Mesendoderm (in vitro differentiated cells): ENCODE measurements at regions not wholly inside any gene's neighbourhood (a gene's known extent, or its start where the extent isn't known, plus 50 kb on each side); places are given as distances from the start of the nearest gene placed in this dataset.

Experiments
- DNase-seq: peaks from one replicate; pipeline ENCODE4 v3.0.0; 2013
- H2AK5ac ChIP-seq: 2 replicates; pipeline ENCODE4 v1.6.1; 2013; ENCODE audit warnings: low read length, inconsistent platforms
- H2BK120ac ChIP-seq: 2 replicates; pipeline ENCODE4 v1.6.1; 2013; ENCODE audit warnings: low read depth, mild to moderate bottlenecking, low read length, moderate library complexity, mixed read lengths
- H2BK15ac ChIP-seq: replicated peaks from 2 replicates; pipeline ENCODE4 v1.6.1; 2013; ENCODE audit warnings: low read depth, mild to moderate bottlenecking, moderate library complexity
- H2BK5ac ChIP-seq: 2 replicates; pipeline ENCODE4 v1.6.1; 2013; ENCODE audit warnings: low read length, inconsistent platforms
- H3K18ac ChIP-seq: 2 replicates; pipeline ENCODE4 v1.6.1; 2013; ENCODE audit warnings: mild to moderate bottlenecking, low read length, mixed read lengths
- H3K23ac ChIP-seq: one replicate; pipeline ENCODE4 v1.6.1; 2013; ENCODE audit warnings: low read length
- H3K27ac ChIP-seq: 2 replicates; pipeline ENCODE4 v1.5.1; 2013; ENCODE audit warnings: low read depth, mild to moderate bottlenecking, inconsistent platforms, low read length, moderate library complexity
- H3K27me3 ChIP-seq: 2 replicates; pipeline ENCODE4 v1.6.1; 2013; ENCODE audit warnings: low read length, control low read depth, mild to moderate bottlenecking, inconsistent platforms; ENCODE audit not compliant: insufficient read depth, poor library complexity
- H3K36me3 ChIP-seq: 2 replicates; pipeline ENCODE4 v1.6.1; 2013; ENCODE audit warnings: low read length, inconsistent platforms; ENCODE audit not compliant: control insufficient read depth, insufficient read depth
- H3K4ac ChIP-seq: one replicate; pipeline ENCODE4 v1.6.1; 2013; ENCODE audit warnings: low read depth, mild to moderate bottlenecking, low read length, moderate library complexity
- H3K4me1 ChIP-seq: 2 replicates; pipeline ENCODE4 v1.6.1; 2013; ENCODE audit warnings: low read depth, low read length, inconsistent platforms; ENCODE audit not compliant: control insufficient read depth
- H3K4me2 ChIP-seq: 2 replicates; pipeline ENCODE4 v1.6.1; 2013; ENCODE audit warnings: low read length
- H3K4me3 ChIP-seq: 2 replicates; pipeline ENCODE4 v1.5.1; 2013; ENCODE audit warnings: mild to moderate bottlenecking, low read length
- H3K56ac ChIP-seq: one replicate; pipeline ENCODE4 v1.6.1; 2013; ENCODE audit warnings: low read length
- H3K79me1 ChIP-seq: 2 replicates; pipeline ENCODE4 v1.6.1; 2013; ENCODE audit warnings: low read length, inconsistent platforms
- H3K79me2 ChIP-seq: 2 replicates; pipeline ENCODE4 v1.6.1; 2013; ENCODE audit warnings: mild to moderate bottlenecking, low read length; ENCODE audit not compliant: control insufficient read depth, insufficient read depth
- H3K9ac ChIP-seq: 2 replicates; pipeline ENCODE4 v1.6.1; 2013; ENCODE audit warnings: low read length, inconsistent platforms
- H4K5ac ChIP-seq: one replicate; pipeline ENCODE4 v1.6.1; 2013; ENCODE audit warnings: low read length
- H4K8ac ChIP-seq: one replicate; pipeline ENCODE4 v1.6.1; 2013; ENCODE audit warnings: low read depth, mild to moderate bottlenecking, control low read depth, low read length, moderate library complexity
- WGBS: extraction: QIAGEN DNeasy Blood & Tissue Kit; methylation state at CpG from one replicate; pipeline ENCODE4 v1.1.7; 2013; ENCODE audit warnings: low lambda C conversion rate, missing lambda C conversion rate; ENCODE audit not compliant: insufficient coverage; ENCODE audit errors: extremely low coverage; 5-methylcytosine and 5-hydroxymethylcytosine counted together

- Histone ChIP-seq H3K27me3 (no peaks in the 10 kb centered on the region), H2BK120ac (no peak overlapping the region), H3K36me3 (no peaks in the 10 kb centered on the region), H3K4me3 (no peak overlapping the region), H2AK5ac (no peak overlapping the region), H3K18ac (no peak overlapping the region), H3K4me2 (no peak overlapping the region), H3K79me1 (no peaks in the 10 kb centered on the region), H4K5ac (no peak overlapping the region), H4K8ac (no peak overlapping the region), H3K4me1 (no peaks in the 10 kb centered on the region), H3K9ac (no peak overlapping the region), H3K79me2 (no peaks in the 10 kb centered on the region), H3K27ac (no peak overlapping the region), H2BK15ac (no peak overlapping the region), H3K23ac (no peak overlapping the region), H3K4ac (no peak overlapping the region), H3K56ac (no peak overlapping the region), H2BK5ac (no peak overlapping the region)
- WGBS, result no CpG with 5 or more reads among the region's 7 CpGs
- DNase-seq, result no peak
These were observed 162.7 kb downstream of the INHBB start for GRCh38 chr2:120508567-120509041.

- Histone ChIP-seq H2BK120ac (no peak overlapping the region), H3K4me1 (no peaks in the 10 kb centered on the region), H3K79me2 (no peaks in the 10 kb centered on the region), H2BK5ac (no peak overlapping the region), H3K56ac (no peak overlapping the region), H3K4ac (no peak overlapping the region), H4K5ac (no peak overlapping the region), H3K36me3 (no peaks in the 10 kb centered on the region), H3K27ac (no peak overlapping the region), H4K8ac (no peak overlapping the region), H3K79me1 (no peaks in the 10 kb centered on the region), H3K18ac (no peak overlapping the region), H3K23ac (no peak overlapping the region), H3K4me3 (no peak overlapping the region), H2BK15ac (no peak overlapping the region), H3K27me3 (no peaks in the 10 kb centered on the region), H3K9ac (no peak overlapping the region), H2AK5ac (no peak overlapping the region), H3K4me2 (no peak overlapping the region)
- no CpG with 5 or more reads among the region's 14 CpGs for WGBS
- DNase-seq, result no peak
These were observed 163.4 kb downstream of the INHBB start for GRCh38 chr2:120509213-120509815.

- WGBS, result no CpG with 5 or more reads among the region's 10 CpGs
- H3K4me1 ChIP-seq, result no peaks in the 10 kb centered on the region
- no peaks in the 10 kb centered on the region for H3K36me3 ChIP-seq
- no peak overlapping the region for H3K23ac ChIP-seq
- H3K4ac ChIP-seq, result no peak overlapping the region
- H3K4me2 ChIP-seq, result no peak overlapping the region
- H3K79me2 ChIP-seq, result no peaks in the 10 kb centered on the region
- no peak for DNase-seq
- H3K56ac ChIP-seq, result no peak overlapping the region
- H3K9ac ChIP-seq, result no peak overlapping the region
- H2BK5ac ChIP-seq, result no peak overlapping the region
- H3K27ac ChIP-seq, result no peak overlapping the region
- no peak overlapping the region for H2BK15ac ChIP-seq
- no peak overlapping the region for H2BK120ac ChIP-seq
- H3K79me1 ChIP-seq, result no peaks in the 10 kb centered on the region
- no peaks in the 10 kb centered on the region for H3K27me3 ChIP-seq
- no peak overlapping the region for H2AK5ac ChIP-seq
- no peak overlapping the region for H3K4me3 ChIP-seq
- no peak overlapping the region for H3K18ac ChIP-seq
- no peak overlapping the region for H4K8ac ChIP-seq
- no peak overlapping the region for H4K5ac ChIP-seq
These were observed 164.2 kb downstream of the INHBB start for GRCh38 chr2:120509991-120510735.

DNA sequence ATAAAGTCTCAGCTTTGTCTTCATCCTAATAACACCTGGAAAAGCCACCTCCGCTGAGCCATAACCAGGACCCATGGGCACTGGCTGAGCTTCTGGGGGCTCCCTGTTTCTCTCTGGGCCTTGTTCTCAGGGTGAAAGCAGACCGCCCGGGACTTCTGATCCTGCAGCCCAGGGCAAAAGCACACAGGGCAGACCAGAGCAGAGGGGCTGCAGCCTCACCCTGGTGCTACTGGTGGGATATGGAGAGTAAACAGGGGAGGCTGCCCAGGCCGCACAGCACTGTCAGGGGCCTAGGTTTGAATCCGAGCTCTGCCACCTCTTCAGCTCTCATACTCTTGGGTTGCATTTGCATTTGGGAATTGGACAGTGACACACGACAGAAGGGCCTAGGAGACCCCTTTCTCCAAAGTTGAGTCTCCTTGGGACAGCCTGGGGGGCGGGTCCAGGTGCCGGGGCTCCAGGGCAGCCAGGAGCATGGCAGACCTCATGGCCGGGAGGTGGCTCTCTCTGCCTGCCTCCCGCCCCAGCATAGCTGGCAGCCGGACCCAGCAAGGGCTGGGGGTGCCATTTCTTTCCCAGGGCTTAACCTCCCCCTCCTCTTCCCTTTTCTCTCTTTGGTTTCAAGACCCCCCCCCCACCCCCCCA is 164.9 kb downstream of the INHBB start:
- no peaks in the 10 kb centered on the region for H3K79me1 ChIP-seq
- DNase-seq, result no peak
- H3K9ac ChIP-seq, result no peak overlapping the region
- no peaks in the 10 kb centered on the region for H3K79me2 ChIP-seq
- no peak overlapping the region for H3K56ac ChIP-seq
- no peak overlapping the region for H3K4ac ChIP-seq
- H3K23ac ChIP-seq, result no peak overlapping the region
- H2BK5ac ChIP-seq, result no peak overlapping the region
- H2BK120ac ChIP-seq, result no peak overlapping the region
- WGBS, result no CpG with 5 or more reads among the region's 11 CpGs
- H3K36me3 ChIP-seq, result no peaks in the 10 kb centered on the region
- no peak overlapping the region for H3K18ac ChIP-seq
- no peak overlapping the region for H4K5ac ChIP-seq
- H3K27ac ChIP-seq, result no peak overlapping the region
- H3K4me1 ChIP-seq, result no peaks in the 10 kb centered on the region
- H4K8ac ChIP-seq, result no peak overlapping the region
- no peak overlapping the region for H3K4me3 ChIP-seq
- no peak overlapping the region for H2AK5ac ChIP-seq
- H3K27me3 ChIP-seq, result no peaks in the 10 kb centered on the region
- no peak overlapping the region for H2BK15ac ChIP-seq
- no peak overlapping the region for H3K4me2 ChIP-seq

GRCh38 chr2:120511536-120511935 is 165.6 kb downstream of the INHBB start:
- H3K4me1 ChIP-seq, result no peaks in the 10 kb centered on the region
- no peak overlapping the region for H3K9ac ChIP-seq
- no peaks in the 10 kb centered on the region for H3K79me1 ChIP-seq
- no peak overlapping the region for H2BK120ac ChIP-seq
- no peak overlapping the region for H3K56ac ChIP-seq
- H3K18ac ChIP-seq, result no peak overlapping the region
- H3K4me2 ChIP-seq, result no peak overlapping the region
- no peak for DNase-seq
- no peaks in the 10 kb centered on the region for H3K79me2 ChIP-seq
- no peak overlapping the region for H3K27ac ChIP-seq
- H4K8ac ChIP-seq, result no peak overlapping the region
- H2AK5ac ChIP-seq, result no peak overlapping the region
- no peak overlapping the region for H2BK15ac ChIP-seq
- no peak overlapping the region for H4K5ac ChIP-seq
- no peak overlapping the region for H3K4me3 ChIP-seq
- H2BK5ac ChIP-seq, result no peak overlapping the region
- no CpG with 5 or more reads among the region's 18 CpGs for WGBS
- no peaks in the 10 kb centered on the region for H3K36me3 ChIP-seq
- no peak overlapping the region for H3K23ac ChIP-seq
- H3K27me3 ChIP-seq, result no peaks in the 10 kb centered on the region
- no peak overlapping the region for H3K4ac ChIP-seq
